Upper lobe of right lung (tissue), 1 donor: ENCODE measurements at regions not wholly inside any gene's neighbourhood (a gene's known extent, or its start where the extent isn't known, plus 50 kb on each side); places are given as distances from the start of the nearest gene placed in this dataset.

Experiments used
- ATAC-seq: fragments of 200-7000 bp; cut with Tn5 transposase; one replicate; pipeline ENCODE4 v1.9.1; 2020; ENCODE audit warnings: mild to moderate bottlenecking, moderate library complexity
- DNase-seq: peaks from one replicate; pipeline ENCODE4 v3.0.0-alpha.2; 2020
- H3K27ac ChIP-seq: fragments of 200-600 bp; one replicate; pipeline ENCODE4 v1.8.0; 2022
- H3K27me3 ChIP-seq: fragments of 200-600 bp; one replicate; pipeline ENCODE4 v1.8.0; 2022; ENCODE audit warnings: mild to moderate bottlenecking
- H3K36me3 ChIP-seq: fragments of 200-600 bp; one replicate; pipeline ENCODE4 v1.8.0; 2022
- H3K4me1 ChIP-seq: fragments of 200-600 bp; one replicate; pipeline ENCODE4 v1.8.0; 2022
- H3K4me3 ChIP-seq: fragments of 200-600 bp; one replicate; pipeline ENCODE4 v1.8.0; 2022; ENCODE audit warnings: mild to moderate bottlenecking
- H3K9me3 ChIP-seq: fragments of 200-600 bp; one replicate; pipeline ENCODE4 v1.8.0; 2022
- intact Hi-C: fragments of 100-400 bp; cut with DNase I; formaldehyde crosslinking; loops from one replicate; pipeline ENCODE4 v1.11.0; 2022
- TF ChIP-seq, protein P1 (sequence below): fragments of 200-600 bp; IDR thresholded peaks from one replicate; pipeline ENCODE4 v1.8.0; 2022; ENCODE audit warnings: antibody characterized with exemption
- donor health status: DM: no; HTN: yes; CAD: no; lungs with severe emphysema.

DNA sequence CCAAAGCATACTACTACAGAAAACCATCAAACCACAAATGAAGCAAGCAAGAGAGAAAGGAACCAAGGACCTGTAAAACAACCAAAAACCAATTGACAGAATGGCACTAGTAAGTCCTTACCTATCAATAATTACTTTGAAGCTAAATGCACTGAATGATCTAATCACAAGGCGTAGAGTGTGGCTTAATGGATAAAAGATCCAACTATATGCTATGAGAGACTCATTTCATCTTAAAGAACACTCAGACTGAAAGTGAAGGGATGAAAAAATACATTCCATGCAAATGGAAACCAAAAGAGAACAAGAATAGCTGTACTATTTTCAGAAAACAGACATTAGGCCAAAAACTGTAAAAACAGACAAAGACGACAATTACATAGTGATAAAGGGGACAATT lies 70.7 kb downstream of the CRPPA start:
- TF ChIP-seq, protein P1, sequence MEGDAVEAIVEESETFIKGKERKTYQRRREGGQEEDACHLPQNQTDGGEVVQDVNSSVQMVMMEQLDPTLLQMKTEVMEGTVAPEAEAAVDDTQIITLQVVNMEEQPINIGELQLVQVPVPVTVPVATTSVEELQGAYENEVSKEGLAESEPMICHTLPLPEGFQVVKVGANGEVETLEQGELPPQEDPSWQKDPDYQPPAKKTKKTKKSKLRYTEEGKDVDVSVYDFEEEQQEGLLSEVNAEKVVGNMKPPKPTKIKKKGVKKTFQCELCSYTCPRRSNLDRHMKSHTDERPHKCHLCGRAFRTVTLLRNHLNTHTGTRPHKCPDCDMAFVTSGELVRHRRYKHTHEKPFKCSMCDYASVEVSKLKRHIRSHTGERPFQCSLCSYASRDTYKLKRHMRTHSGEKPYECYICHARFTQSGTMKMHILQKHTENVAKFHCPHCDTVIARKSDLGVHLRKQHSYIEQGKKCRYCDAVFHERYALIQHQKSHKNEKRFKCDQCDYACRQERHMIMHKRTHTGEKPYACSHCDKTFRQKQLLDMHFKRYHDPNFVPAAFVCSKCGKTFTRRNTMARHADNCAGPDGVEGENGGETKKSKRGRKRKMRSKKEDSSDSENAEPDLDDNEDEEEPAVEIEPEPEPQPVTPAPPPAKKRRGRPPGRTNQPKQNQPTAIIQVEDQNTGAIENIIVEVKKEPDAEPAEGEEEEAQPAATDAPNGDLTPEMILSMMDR, result no peak
- intact Hi-C loops, result no loop called here
- peaks cover 8% of the 10 kb centered on the region for H3K4me1 ChIP-seq
- H3K27me3 ChIP-seq, result no peaks in the 10 kb centered on the region
- ATAC-seq (no peak), DNase-seq (no peak)
- no peak overlapping the region for H3K27ac ChIP-seq
- H3K36me3 ChIP-seq, result no peaks in the 10 kb centered on the region
- H3K9me3 ChIP-seq, result no peaks in the 10 kb centered on the region
- no peak overlapping the region for H3K4me3 ChIP-seq

DNA sequence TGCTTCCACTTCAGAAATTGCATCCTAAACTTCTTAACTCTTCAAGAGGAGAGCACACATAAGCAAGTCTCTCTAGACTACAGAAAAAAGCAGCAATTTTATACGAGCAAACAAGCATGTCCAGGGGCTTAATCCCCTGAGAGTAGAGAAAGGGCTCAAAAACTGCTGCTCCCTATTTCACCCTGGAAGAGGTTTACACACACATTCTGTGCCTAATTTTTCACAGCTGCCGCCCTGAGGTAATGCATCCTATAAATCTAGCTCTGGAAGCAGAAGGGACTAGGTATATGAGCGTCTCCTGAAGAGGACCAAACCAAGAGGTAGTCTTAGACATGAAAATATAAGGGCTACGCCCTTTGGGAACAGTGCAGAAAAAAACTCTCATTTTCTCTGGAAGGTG lies 73.1 kb downstream of the CRPPA start:
- no peak for DNase-seq
- Histone ChIP-seq H3K9me3 (no peaks in the 10 kb centered on the region), H3K27ac (no peak overlapping the region), H3K27me3 (no peaks in the 10 kb centered on the region), H3K4me1 (peaks cover 8% of the 10 kb centered on the region), H3K36me3 (no peaks in the 10 kb centered on the region), H3K4me3 (no peak overlapping the region)
- ATAC-seq, result no peak
- intact Hi-C loops, result no loop called here
- TF ChIP-seq, protein P1, result no peak

DNA sequence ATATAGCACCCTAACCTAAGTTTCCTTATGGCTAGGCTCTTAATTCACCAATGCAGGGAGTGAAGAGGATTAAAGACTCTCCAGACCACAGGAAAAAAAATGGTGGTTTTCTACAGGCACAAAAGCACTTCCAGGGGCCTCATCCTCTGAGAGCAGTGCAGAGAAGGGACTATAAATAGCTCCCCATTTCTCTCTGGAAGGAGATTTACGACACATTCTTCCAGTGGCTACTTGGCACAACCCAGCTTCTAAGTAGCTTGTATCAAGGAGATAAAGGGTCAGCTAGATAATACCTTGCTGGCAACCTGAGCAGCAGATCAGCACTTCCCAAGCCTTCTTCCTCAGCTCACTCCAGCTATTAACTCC lies 73.5 kb downstream of the CRPPA start:
- TF ChIP-seq, protein P1, result no peak
- no peak for ATAC-seq
- no peak overlapping the region for H3K27ac ChIP-seq
- no peaks in the 10 kb centered on the region for H3K9me3 ChIP-seq
- no peak for DNase-seq
- no peak overlapping the region for H3K4me3 ChIP-seq
- H3K4me1 ChIP-seq, result peaks cover 8% of the 10 kb centered on the region
- no peaks in the 10 kb centered on the region for H3K27me3 ChIP-seq
- intact Hi-C loops, result no loop called here
- no peaks in the 10 kb centered on the region for H3K36me3 ChIP-seq

DNA sequence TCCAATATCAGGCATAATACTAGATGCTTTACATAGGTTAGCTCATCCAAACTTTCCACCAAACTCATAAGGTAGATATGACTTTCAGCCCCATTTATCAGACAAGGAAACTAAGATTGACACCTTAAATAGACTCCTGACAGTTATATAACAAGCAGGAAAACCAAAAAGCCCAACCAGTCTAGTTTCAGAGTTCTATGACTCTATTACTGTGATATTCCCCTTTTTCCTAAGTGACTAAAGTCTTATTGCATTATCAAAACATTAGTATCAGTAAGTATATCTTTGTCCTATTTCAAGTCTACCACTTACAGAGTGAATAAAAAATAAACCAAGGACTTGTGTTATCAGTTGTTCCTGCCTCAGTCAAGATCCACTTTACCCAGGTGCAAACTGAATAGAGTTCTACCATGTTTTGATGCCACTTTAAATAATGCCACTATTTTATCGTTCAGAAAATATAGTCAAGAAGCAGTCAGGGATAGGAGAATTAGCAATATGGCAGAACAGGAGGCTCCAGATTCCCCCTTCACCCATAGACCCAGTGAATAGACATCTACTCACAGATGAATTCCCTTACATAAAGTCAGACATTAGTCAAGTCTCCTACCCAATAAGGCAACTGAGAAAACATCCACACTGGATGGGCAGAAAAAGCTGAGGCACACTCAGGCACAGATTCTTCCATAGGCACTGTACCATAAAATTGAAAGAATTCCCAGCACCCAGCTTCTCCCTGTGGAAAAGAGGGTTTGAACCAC lies 74.1 kb downstream of the CRPPA start:
- TF ChIP-seq, protein P1, result no peak
- Histone ChIP-seq H3K27ac (no peak overlapping the region), H3K4me3 (no peak overlapping the region)

DNA sequence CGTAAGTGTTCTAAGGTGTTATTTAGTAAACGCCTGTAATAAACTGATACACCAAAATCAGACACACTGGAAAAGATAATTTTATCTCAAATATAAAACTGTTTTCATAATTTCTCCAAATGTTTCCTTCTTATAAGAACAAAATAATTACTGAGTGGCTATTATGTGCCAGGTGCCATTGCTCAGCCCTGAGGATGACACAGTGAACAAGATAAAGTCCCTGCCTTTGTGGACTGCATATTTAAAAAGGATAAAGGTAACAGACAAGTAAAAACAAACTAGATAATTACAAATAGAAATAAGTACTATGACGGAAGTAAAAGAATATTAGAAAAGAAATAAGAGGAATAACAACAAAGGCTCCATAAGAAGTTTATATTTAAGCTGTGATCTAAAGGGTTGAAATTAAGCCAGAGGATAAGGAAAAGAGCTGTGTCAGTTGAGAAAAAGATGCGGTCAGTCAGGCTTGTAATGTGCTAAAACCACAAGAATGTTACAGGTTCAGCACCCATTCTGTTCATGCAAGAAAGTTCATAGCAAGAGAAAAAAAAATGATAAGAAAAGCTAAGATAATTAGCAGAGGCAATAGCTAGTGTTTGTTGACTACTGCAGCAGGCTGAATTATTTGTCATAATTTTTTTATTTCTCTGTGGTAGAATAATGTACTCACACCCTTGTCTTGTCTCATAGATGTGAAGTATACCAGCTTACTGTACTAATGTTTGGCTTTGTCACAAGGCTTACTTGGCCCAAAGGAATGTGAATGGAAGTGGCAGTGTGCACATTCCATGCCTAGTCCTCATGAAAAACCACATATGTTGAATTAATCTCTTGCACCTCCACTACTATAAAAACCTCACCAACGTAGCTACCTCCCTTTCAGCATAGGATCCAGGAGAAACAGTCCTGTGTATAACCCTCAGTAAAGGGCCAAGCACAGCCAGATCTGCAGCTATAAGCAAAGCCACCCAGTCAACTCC lies 75.1 kb downstream of the CRPPA start:
- no peak overlapping the region for H3K4me3 ChIP-seq
- TF ChIP-seq, protein P1, result no peak
- no peaks in the 10 kb centered on the region for H3K36me3 ChIP-seq
- ATAC-seq (peak; percentile 64), DNase-seq (no peak)
- H3K9me3 ChIP-seq, result no peaks in the 10 kb centered on the region
- intact Hi-C loops, result no loop called here
- peaks cover 8% of the 10 kb centered on the region for H3K4me1 ChIP-seq
- no peaks in the 10 kb centered on the region for H3K27me3 ChIP-seq
- no peak overlapping the region for H3K27ac ChIP-seq

More for the DNA sequence above, 74.1 kb downstream of the CRPPA start:
- no peak for ATAC-seq
- no peak for DNase-seq
- no peaks in the 10 kb centered on the region for H3K9me3 ChIP-seq
- H3K27me3 ChIP-seq, result no peaks in the 10 kb centered on the region
- H3K36me3 ChIP-seq, result no peaks in the 10 kb centered on the region
- intact Hi-C loops, result no loop called here
- H3K4me1 ChIP-seq, result peaks cover 8% of the 10 kb centered on the region
